Liver (tissue), 7 donors: ENCODE measurements at regions not wholly inside any gene's neighbourhood (a gene's known extent, or its start where the extent isn't known, plus 50 kb on each side); places are given as distances from the start of the nearest gene placed in this dataset.
"Not testable (repeated sequence)": the region's sequence is repeated elsewhere in the genome, so short reads cannot be mapped to it uniquely, and the experiment has no call there.

Experiments used
- DNase-seq: peaks from one replicate; pipeline ENCODE4 v3.0.0-alpha.2; 2017; ENCODE audit warnings: low spot score
- H3K27ac ChIP-seq, 2 donors: one replicate each; pipeline ENCODE4 v1.7.0; 2013; ENCODE audit warnings: inconsistent platforms in 2 of 2, low read length in 2 of 2, control low read depth in 1 of 2, low read depth in 1 of 2, mild to moderate bottlenecking in 1 of 2
- H3K27me3 ChIP-seq, 4 donors: one replicate each; pipeline versions ENCODE4 v1.6.1 to v1.7.0; 2013; ENCODE audit warnings: low read length in 3 of 4, inconsistent platforms in 1 of 4, mild to moderate bottlenecking in 1 of 4, moderate library complexity in 1 of 4; ENCODE audit not compliant: control insufficient read depth in 4 of 4, insufficient read depth in 4 of 4
- H3K36me3 ChIP-seq, 4 donors: one replicate each; pipeline versions ENCODE4 v1.6.1 to v1.7.0; 2013; ENCODE audit warnings: low read length in 3 of 4, mild to moderate bottlenecking in 3 of 4, low read depth in 1 of 4, moderate library complexity in 1 of 4; ENCODE audit not compliant: control insufficient read depth in 4 of 4, insufficient read depth in 3 of 4
- H3K4me1 ChIP-seq, 4 donors: one replicate each; pipeline versions ENCODE4 v1.6.1 to v1.7.0; 2013; ENCODE audit warnings: low read length in 3 of 4, mild to moderate bottlenecking in 3 of 4, moderate library complexity in 1 of 4; ENCODE audit not compliant: control insufficient read depth in 4 of 4, insufficient read depth in 4 of 4
- H3K4me3 ChIP-seq, 3 donors: one replicate each; pipeline versions ENCODE4 v1.6.1 to v1.7.0; 2013; ENCODE audit warnings: low read length in 3 of 3, control low read depth in 1 of 3, low read depth in 1 of 3, mild to moderate bottlenecking in 1 of 3
- H3K9ac ChIP-seq, 2 donors: one replicate each; pipeline ENCODE4 v1.7.0; 2013; ENCODE audit warnings: low read length in 2 of 2, mild to moderate bottlenecking in 2 of 2, moderate library complexity in 2 of 2, control low read depth in 1 of 2, low read depth in 1 of 2
- H3K9me3 ChIP-seq, 4 donors: one replicate each; pipeline versions ENCODE4 v1.6.1 to v1.7.0; 2013; ENCODE audit warnings: low read length in 3 of 4; ENCODE audit not compliant: control insufficient read depth in 4 of 4
- ATF3 ChIP-seq: IDR thresholded peaks from 2 replicates; pipeline ENCODE4 v1.6.1; 2016; ENCODE audit warnings: antibody characterized with exemption
- FOXA1 ChIP-seq: IDR thresholded peaks from 2 replicates; pipeline ENCODE4 v1.6.1; 2016; ENCODE audit warnings: antibody characterized with exemption
- FOXA2 ChIP-seq: IDR thresholded peaks from 2 replicates; pipeline ENCODE4 v1.6.1; 2016; ENCODE audit warnings: antibody characterized with exemption
- GABPA ChIP-seq, 2 donors: IDR thresholded peaks in 1 of 2; conservative IDR thresholded peaks in 1 of 2; 2 replicates each; pipeline ENCODE4 v1.6.1; 2016; ENCODE audit warnings: antibody characterized with exemption in 2 of 2, mild to moderate bottlenecking in 1 of 2, moderate library complexity in 1 of 2
- HNF4A ChIP-seq, 2 donors: conservative IDR thresholded peaks; 2 replicates each; pipeline ENCODE4 v1.6.1; 2016; ENCODE audit warnings: antibody characterized with exemption in 2 of 2, mild to moderate bottlenecking in 2 of 2
- HNF4G ChIP-seq: IDR thresholded peaks from 2 replicates; pipeline ENCODE4 v1.6.1; 2016; ENCODE audit warnings: antibody characterized with exemption
- MAX ChIP-seq: IDR thresholded peaks from 2 replicates; pipeline ENCODE4 v1.6.1; 2016; ENCODE audit warnings: antibody characterized with exemption
- NR2F2 ChIP-seq: IDR thresholded peaks from 2 replicates; pipeline ENCODE4 v1.6.1; 2016; ENCODE audit warnings: antibody characterized with exemption
- RXRA ChIP-seq, 2 donors: IDR thresholded peaks; 2 replicates each; pipeline ENCODE4 v1.6.1; 2017 to 2018; ENCODE audit warnings: antibody characterized with exemption in 2 of 2, mild to moderate bottlenecking in 1 of 2
- SP1 ChIP-seq: IDR thresholded peaks from 2 replicates; pipeline ENCODE4 v1.6.1; 2018; ENCODE audit warnings: antibody characterized with exemption, mild to moderate bottlenecking
- YY1 ChIP-seq: IDR thresholded peaks from 2 replicates; pipeline ENCODE4 v1.6.1; 2016; ENCODE audit warnings: antibody characterized with exemption, mild to moderate bottlenecking
- ZBTB33 ChIP-seq: IDR thresholded peaks from 2 replicates; pipeline ENCODE4 v1.6.1; 2016; ENCODE audit warnings: antibody characterized with exemption
- WGBS: extraction: QIAGEN DNeasy Blood & Tissue Kit; methylation state at CpG from one replicate; pipeline ENCODE4 v1.1.7; 2013; 5-methylcytosine and 5-hydroxymethylcytosine counted together
- donor health status: healthy.
- donor health status: healthy.
- donor health status: healthy.
- donor health status: healthy.

- TF ChIP-seq RXRA (IDR thresholded peaks at IDR 0.05) = no peak
- TF ChIP-seq ZBTB33 = no peak
- no peak for TF ChIP-seq SP1
- no peak for TF ChIP-seq FOXA2
- TF ChIP-seq FOXA1 = no peak
- TF ChIP-seq HNF4A (conservative IDR thresholded peaks at IDR 0.05) = no peak
- TF ChIP-seq MAX = no peak
Measured at GRCh38 chr4:19472666-19473065, 779.0 kb upstream of the SLIT2 start (continued).

- H3K4me3 ChIP-seq, H3K9ac ChIP-seq, H3K27ac ChIP-seq, H3K27me3 ChIP-seq, DNase-seq, H3K4me1 ChIP-seq, H3K36me3 ChIP-seq, H3K9me3 ChIP-seq: not testable (repeated sequence)
- WGBS = 73% methylated on average over 5 of the region's 5 CpGs
Measured at GRCh38 chr4:19470001-19470400, 781.7 kb upstream of the SLIT2 start.

- no peak overlapping the region for H3K27ac ChIP-seq
- TF ChIP-seq NR2F2 (no peak), ZBTB33 (no peak), ATF3 (no peak), MAX (no peak), HNF4G (no peak), YY1 (no peak)
- DNase-seq = no peak
- no peaks in the 10 kb centered on the region for H3K9me3 ChIP-seq
- H3K4me1 ChIP-seq = no peaks in the 10 kb centered on the region
- no peaks in the 10 kb centered on the region for H3K27me3 ChIP-seq
- no peak overlapping the region for H3K9ac ChIP-seq
- H3K4me3 ChIP-seq = no peak overlapping the region
- WGBS = 30% methylated on average over 1 of the region's 1 CpG
- H3K36me3 ChIP-seq = no peaks in the 10 kb centered on the region
Measured at GRCh38 chr4:19462117-19462516, 789.6 kb upstream of the SLIT2 start.

- DNase-seq = no peak
Measured at GRCh38 chr4:19455850-19456602, 795.7 kb upstream of the SLIT2 start.

More at GRCh38 chr4:19455850-19456602, 795.7 kb upstream of the SLIT2 start:
- no peaks in the 10 kb centered on the region for H3K27me3 ChIP-seq
- no peaks in the 10 kb centered on the region for H3K4me1 ChIP-seq
- no peak overlapping the region for H3K9ac ChIP-seq
- WGBS = 85% methylated on average over 21 of the region's 21 CpGs
- no peak for TF ChIP-seq RXRA (IDR thresholded peaks at IDR 0.05)
- TF ChIP-seq FOXA1 = no peak
- no peak for TF ChIP-seq YY1
- TF ChIP-seq GABPA (IDR thresholded peaks at IDR 0.05 in 1 of 2, conservative IDR thresholded peaks at IDR 0.05 in 1 of 2) = no peak
- TF ChIP-seq FOXA2 = no peak
- no peak for TF ChIP-seq HNF4A (conservative IDR thresholded peaks at IDR 0.05)
- TF ChIP-seq NR2F2 = no peak
- TF ChIP-seq MAX = no peak
- H3K9me3 ChIP-seq = peaks cover 0 to under 1% (median 0%) of the 10 kb centered on the region in 4 donors
- no peak overlapping the region for H3K4me3 ChIP-seq
- no peak overlapping the region for H3K27ac ChIP-seq
- no peaks in the 10 kb centered on the region for H3K36me3 ChIP-seq
